Epithelial cell of esophagus (primary cell): ENCODE measurements at regions not wholly inside any gene's neighbourhood (a gene's known extent, or its start where the extent isn't known, plus 50 kb on each side); places are given as distances from the start of the nearest gene placed in this dataset.

Experiments
- DNase-seq: peaks from one replicate; pipeline ENCODE4 v3.0.0; 2010; ENCODE audit warnings: low read depth
- H3K4me3 ChIP-seq: 2 replicates; pipeline ENCODE4 v1.5.1; 2011; ENCODE audit warnings: mild to moderate bottlenecking, low read length, control low read depth
- CTCF ChIP-seq: IDR thresholded peaks from 2 replicates; pipeline ENCODE4 v1.5.1; 2011; ENCODE audit warnings: low read depth, mild to moderate bottlenecking, low read length, control low read depth, inconsistent platforms; ENCODE audit not compliant: insufficient read depth; ENCODE audit errors: missing control alignments

DNA sequence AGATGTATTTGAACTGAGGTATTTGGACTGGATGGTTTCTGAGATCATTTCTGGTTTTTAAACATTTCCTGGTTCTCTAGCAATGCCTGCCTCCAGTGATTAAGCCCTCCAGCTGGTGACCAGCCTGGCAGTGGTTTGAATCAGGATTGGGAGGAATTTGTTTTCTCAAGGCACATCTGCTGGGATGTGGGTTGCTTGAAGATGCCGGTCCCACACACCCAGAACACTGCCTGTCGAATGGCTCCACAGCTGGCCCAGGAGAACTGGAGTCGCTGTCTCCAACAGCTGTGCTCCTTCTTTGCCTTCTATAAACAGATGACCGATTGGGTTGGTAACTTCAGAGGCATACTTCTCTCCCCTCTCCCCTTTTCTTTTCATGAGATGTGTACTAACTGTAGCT lies 258.0 kb upstream of the DDHD1 start:
- TF ChIP-seq CTCF = no peak
- H3K4me3 ChIP-seq = no peak overlapping the region
- peak; percentile 11 for DNase-seq

GRCh38 chr14:53409969-53410368 lies 256.8 kb upstream of the DDHD1 start:
- H3K4me3 ChIP-seq = no peak overlapping the region
- no peak for TF ChIP-seq CTCF
- DNase-seq = peak; percentile 10

GRCh38 chr14:53409289-53409688 lies 256.2 kb upstream of the DDHD1 start:
- H3K4me3 ChIP-seq = no peak overlapping the region
- no peak for DNase-seq
- no peak for TF ChIP-seq CTCF

- no peak overlapping the region for H3K4me3 ChIP-seq
- TF ChIP-seq CTCF = no peak
- DNase-seq = no peak
These were observed 255.2 kb upstream of the DDHD1 start for GRCh38 chr14:53408175-53408879.

- H3K4me3 ChIP-seq = no peak overlapping the region
- TF ChIP-seq CTCF = no peak
- DNase-seq = no peak
These were observed 253.4 kb upstream of the DDHD1 start for GRCh38 chr14:53406519-53406918.

DNA sequence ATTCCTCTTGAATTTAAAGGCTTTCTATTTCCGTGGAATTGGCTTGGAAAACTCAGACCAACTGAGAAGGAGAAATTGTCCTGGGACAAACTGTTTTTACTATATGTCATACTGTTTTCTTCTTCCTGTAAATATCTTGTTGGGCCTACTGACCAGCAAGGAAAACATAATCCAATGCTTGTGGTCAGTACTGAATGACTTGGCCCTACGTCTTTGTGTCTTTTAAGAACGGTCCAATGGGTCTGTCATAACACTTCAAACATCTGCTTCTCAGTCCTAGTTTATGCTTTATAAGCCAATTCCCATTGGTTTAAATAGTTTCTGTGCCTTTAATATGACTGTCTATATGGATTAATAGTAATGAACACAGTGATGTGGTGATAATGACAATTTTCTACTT lies 248.5 kb upstream of the DDHD1 start:
- no peak for DNase-seq
- no peak for TF ChIP-seq CTCF
- no peak overlapping the region for H3K4me3 ChIP-seq

DNA sequence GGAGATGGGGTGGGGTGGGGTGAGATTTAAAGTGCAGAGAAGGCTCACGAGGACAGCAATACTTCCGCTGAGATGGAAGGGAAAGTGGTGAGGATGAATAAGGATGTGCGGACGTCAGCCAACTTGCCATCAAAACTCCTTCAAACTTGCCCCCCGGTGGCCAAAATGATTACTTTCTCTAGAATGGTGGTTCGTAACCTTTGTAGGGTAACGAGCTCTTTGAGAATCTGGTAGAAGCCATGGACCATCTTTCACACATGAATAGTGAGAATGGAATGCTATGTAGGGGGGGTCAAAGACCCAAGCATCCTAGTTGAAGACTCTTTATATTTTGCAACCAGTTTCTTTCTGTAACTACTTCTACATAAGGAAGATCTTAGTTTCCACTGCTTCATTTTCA lies 245.9 kb upstream of the DDHD1 start:
- DNase-seq = peak; percentile 45
- TF ChIP-seq CTCF = peak; percentile 30
- no peak overlapping the region for H3K4me3 ChIP-seq
